Activated B cell treated with CpG ODN at 0.5 μM for 24 hours (primary cell): ENCODE measurements at regions not wholly inside any gene's neighbourhood (a gene's known extent, or its start where the extent isn't known, plus 50 kb on each side); places are given as distances from the start of the nearest gene placed in this dataset.

Experiments
- ATAC-seq: fragments of 200-7000 bp; cut with Tn5 transposase; one replicate; pipeline ENCODE4 v1.10.0; 2021; ENCODE audit warnings: low read depth, mild to moderate bottlenecking, moderate library complexity
- CTCF ChIA-PET: fragments of 350-600 bp; sonication (Branson Sonifier 250); formaldehyde crosslinking; loops from one replicate; lab custom pipeline; 2021; ENCODE audit warnings: antibody characterized with exemption; lab: Charles Lee
- POLR2A ChIA-PET: fragments of 350-600 bp; sonication (Branson Sonifier 250); formaldehyde crosslinking; loops from one replicate; lab custom pipeline; 2021; ENCODE audit warnings: antibody characterized with exemption; lab: Charles Lee
- DNase-seq: peaks from one replicate; pipeline ENCODE4 v3.0.0; 2022
- H3K27ac Mint-ChIP-seq: one replicate; pipeline ENCODE4 v1.8.0; 2020; ENCODE audit warnings: mixed read lengths
- H3K27me3 Mint-ChIP-seq: one replicate; pipeline ENCODE4 v1.8.0; 2021; ENCODE audit warnings: mixed read lengths
- H3K36me3 Mint-ChIP-seq: one replicate; pipeline ENCODE4 v1.8.0; 2021; ENCODE audit warnings: low read depth, mixed read lengths
- H3K4me1 Mint-ChIP-seq: one replicate; pipeline ENCODE4 v1.8.0; 2021; ENCODE audit warnings: mixed read lengths
- H3K4me3 Mint-ChIP-seq: one replicate; pipeline ENCODE4 v1.8.0; 2020; ENCODE audit warnings: mild to moderate bottlenecking, mixed read lengths
- H3K9me3 Mint-ChIP-seq: one replicate; pipeline ENCODE4 v1.8.0; 2020; ENCODE audit warnings: mixed read lengths
- CTCF ChIP-seq: fragments of 200-600 bp; IDR thresholded peaks from one replicate; pipeline ENCODE4 v1.8.0; 2022; ENCODE audit warnings: antibody characterized with exemption, mild to moderate bottlenecking
- intact Hi-C: fragments of 100-400 bp; cut with micrococcal nuclease; formaldehyde crosslinking; loops from one replicate; pipeline ENCODE4 v1.15.1; 2024

GRCh38 chr1:199152676-199153075 lies 513.8 kb downstream of the PTPRC start:
- ChIA-PET CTCF (no interaction called here), POLR2A (interaction anchor here (1.4 kb wide), 1 partner anchor 11 kb away, joined by 4 read pairs; no protein-coding TSS in a partner anchor)
- Mint-ChIP-seq H3K4me1 (peaks cover 18% of the 10 kb centered on the region), H3K27ac (no peak overlapping the region), H3K36me3 (no peaks in the 10 kb centered on the region), H3K9me3 (no peaks in the 10 kb centered on the region), H3K4me3 (no peak overlapping the region), H3K27me3 (peaks cover 42% of the 10 kb centered on the region)
- no peak for TF ChIP-seq CTCF
- DNase-seq (no peak), ATAC-seq (no peak)
- intact Hi-C loops, result loop anchor here (5.0 kb wide), 2 partner anchors 65 to 215 kb away; no protein-coding TSS in a partner anchor

- TF ChIP-seq CTCF, result no peak
- no peaks in the 10 kb centered on the region for H3K9me3 Mint-ChIP-seq
- ChIA-PET CTCF (no interaction called here), POLR2A (no interaction called here)
- DNase-seq (no peak), ATAC-seq (no peak)
- no peak overlapping the region for H3K27ac Mint-ChIP-seq
- peaks cover 38% of the 10 kb centered on the region for H3K27me3 Mint-ChIP-seq
- no peak overlapping the region for H3K4me3 Mint-ChIP-seq
- peaks cover 19% of the 10 kb centered on the region for H3K4me1 Mint-ChIP-seq
- intact Hi-C loops, result no loop called here
- H3K36me3 Mint-ChIP-seq, result no peaks in the 10 kb centered on the region
Observed at GRCh38 chr1:199155166-199156019, 516.6 kb downstream of the PTPRC start.

GRCh38 chr1:199157494-199157893 lies 518.7 kb downstream of the PTPRC start:
- DNase-seq (no peak), ATAC-seq (no peak)
- H3K4me1 Mint-ChIP-seq, result peaks cover 15% of the 10 kb centered on the region
- ChIA-PET POLR2A (no interaction called here), CTCF (no interaction called here)
- H3K36me3 Mint-ChIP-seq, result no peaks in the 10 kb centered on the region
- H3K27ac Mint-ChIP-seq, result no peak overlapping the region
- TF ChIP-seq CTCF, result no peak
- H3K9me3 Mint-ChIP-seq, result no peaks in the 10 kb centered on the region
- intact Hi-C loops, result no loop called here
- peaks cover 35% of the 10 kb centered on the region for H3K27me3 Mint-ChIP-seq
- H3K4me3 Mint-ChIP-seq, result no peak overlapping the region

- ATAC-seq, result no peak
- DNase-seq, result no peak
- H3K36me3 Mint-ChIP-seq, result no peaks in the 10 kb centered on the region
- H3K9me3 Mint-ChIP-seq, result no peaks in the 10 kb centered on the region
- TF ChIP-seq CTCF, result no peak
- intact Hi-C loops, result no loop called here
- no peak overlapping the region for H3K4me3 Mint-ChIP-seq
- no peak overlapping the region for H3K27ac Mint-ChIP-seq
- H3K4me1 Mint-ChIP-seq, result peaks cover 12% of the 10 kb centered on the region
- ChIA-PET CTCF (no interaction called here), POLR2A (no interaction called here)
- H3K27me3 Mint-ChIP-seq, result peaks cover 31% of the 10 kb centered on the region
Observed at GRCh38 chr1:199160521-199161318, 521.9 kb downstream of the PTPRC start.

- ChIA-PET CTCF (no interaction called here), POLR2A (no interaction called here)
- H3K9me3 Mint-ChIP-seq, result no peaks in the 10 kb centered on the region
- no peak for TF ChIP-seq CTCF
- H3K36me3 Mint-ChIP-seq, result no peaks in the 10 kb centered on the region
- peaks cover 12% of the 10 kb centered on the region for H3K4me1 Mint-ChIP-seq
- peaks cover 30% of the 10 kb centered on the region for H3K27me3 Mint-ChIP-seq
- intact Hi-C loops, result no loop called here
- ATAC-seq (no peak), DNase-seq (no peak)
- no peak overlapping the region for H3K27ac Mint-ChIP-seq
- H3K4me3 Mint-ChIP-seq, result no peak overlapping the region
Observed at GRCh38 chr1:199161319-199161680, 522.5 kb downstream of the PTPRC start.
